ENCODE measurements at regions not wholly inside any gene's neighbourhood (a gene's known extent, or its start where the extent isn't known, plus 50 kb on each side); places are given as distances from the start of the nearest gene placed in this dataset.
"Not testable (repeated sequence)": the region's sequence is repeated elsewhere in the genome, so short reads cannot be mapped to it uniquely, and the experiment has no call there.

DNA sequence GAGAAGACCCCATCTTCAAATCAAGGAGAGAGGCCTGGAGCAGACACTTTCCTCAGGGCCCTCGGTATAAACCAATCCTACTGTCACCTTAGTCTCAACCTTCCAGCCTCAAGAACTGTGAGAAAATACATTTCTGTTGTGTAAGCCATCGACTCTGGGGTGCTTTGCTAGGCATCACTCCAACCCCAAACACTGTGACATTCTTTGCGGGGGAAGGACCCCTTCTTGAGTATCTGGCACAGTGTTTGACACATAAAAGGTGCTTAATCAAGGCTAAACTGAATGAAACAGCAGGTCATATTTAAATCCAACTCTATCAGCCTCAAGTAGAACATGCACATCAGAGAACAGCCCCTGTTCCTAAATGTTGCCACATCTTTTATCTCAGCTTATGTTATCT lies 558.1 kb downstream of the INSC start:
- TF ChIP-seq, protein P1, sequence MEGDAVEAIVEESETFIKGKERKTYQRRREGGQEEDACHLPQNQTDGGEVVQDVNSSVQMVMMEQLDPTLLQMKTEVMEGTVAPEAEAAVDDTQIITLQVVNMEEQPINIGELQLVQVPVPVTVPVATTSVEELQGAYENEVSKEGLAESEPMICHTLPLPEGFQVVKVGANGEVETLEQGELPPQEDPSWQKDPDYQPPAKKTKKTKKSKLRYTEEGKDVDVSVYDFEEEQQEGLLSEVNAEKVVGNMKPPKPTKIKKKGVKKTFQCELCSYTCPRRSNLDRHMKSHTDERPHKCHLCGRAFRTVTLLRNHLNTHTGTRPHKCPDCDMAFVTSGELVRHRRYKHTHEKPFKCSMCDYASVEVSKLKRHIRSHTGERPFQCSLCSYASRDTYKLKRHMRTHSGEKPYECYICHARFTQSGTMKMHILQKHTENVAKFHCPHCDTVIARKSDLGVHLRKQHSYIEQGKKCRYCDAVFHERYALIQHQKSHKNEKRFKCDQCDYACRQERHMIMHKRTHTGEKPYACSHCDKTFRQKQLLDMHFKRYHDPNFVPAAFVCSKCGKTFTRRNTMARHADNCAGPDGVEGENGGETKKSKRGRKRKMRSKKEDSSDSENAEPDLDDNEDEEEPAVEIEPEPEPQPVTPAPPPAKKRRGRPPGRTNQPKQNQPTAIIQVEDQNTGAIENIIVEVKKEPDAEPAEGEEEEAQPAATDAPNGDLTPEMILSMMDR (IDR thresholded peaks at IDR 0.05; ENCODE audit: control extremely low read depth, extremely low read depth, low read depth, missing control alignments): no peak
- CTCF ChIA-PET: no interaction called here
- POLR2A ChIA-PET: no interaction called here
- DNase-seq (ENCODE audit: extremely low spot score): no peak

DNA sequence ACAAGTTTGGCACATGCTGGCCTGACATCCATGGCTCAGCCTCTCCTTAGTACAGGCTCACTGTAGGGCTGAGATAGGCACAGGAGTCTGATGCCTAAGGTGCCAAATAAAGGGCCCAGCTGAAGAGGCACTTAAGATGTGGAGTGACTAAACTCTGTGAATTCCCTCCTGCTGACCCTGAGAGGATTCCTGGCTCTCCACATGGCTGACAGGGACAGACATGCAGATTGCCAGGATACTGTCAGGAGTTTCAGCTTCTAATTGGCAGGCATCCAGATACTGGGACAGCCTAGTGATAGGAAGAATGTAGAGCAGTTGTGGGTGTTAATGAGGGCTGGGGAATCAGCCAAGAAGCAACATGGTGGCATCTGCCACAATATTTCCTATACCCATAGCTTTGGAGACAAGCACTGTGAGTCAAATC lies 558.7 kb downstream of the INSC start:
- no peak for DNase-seq (ENCODE audit: extremely low spot score)
- POLR2A ChIA-PET: no interaction called here
- CTCF ChIA-PET: no interaction called here
- TF ChIP-seq, protein P1 (IDR thresholded peaks at IDR 0.05; ENCODE audit: control extremely low read depth, extremely low read depth, low read depth, missing control alignments): no peak

DNA sequence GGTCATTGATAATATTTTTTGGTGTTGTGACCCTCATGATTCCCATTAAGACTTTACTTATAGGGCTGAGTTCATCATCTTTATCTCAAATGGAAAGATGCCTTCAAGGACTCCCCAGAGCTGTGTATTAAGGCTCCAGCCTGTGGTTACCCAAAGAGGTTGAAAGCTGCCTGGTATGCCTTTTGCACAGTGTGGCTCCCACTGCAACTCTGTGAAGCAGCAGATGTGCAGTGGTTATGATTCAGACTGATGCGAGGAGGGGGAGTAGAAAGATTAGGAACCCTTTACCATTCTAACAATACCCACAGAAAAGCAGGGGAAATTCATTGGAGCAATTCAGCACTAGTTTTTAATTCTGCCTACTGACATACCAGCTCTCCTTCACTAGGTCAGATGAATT lies 560.0 kb downstream of the INSC start:
- POLR2A ChIA-PET: no interaction called here
- CTCF ChIA-PET: interaction anchor here (1.3 kb wide), 1 partner anchor 21 kb away, joined by 3 read pairs; no protein-coding TSS in a partner anchor
- TF ChIP-seq, protein P1 (IDR thresholded peaks at IDR 0.05; ENCODE audit: control extremely low read depth, extremely low read depth, low read depth, missing control alignments): no peak

DNA sequence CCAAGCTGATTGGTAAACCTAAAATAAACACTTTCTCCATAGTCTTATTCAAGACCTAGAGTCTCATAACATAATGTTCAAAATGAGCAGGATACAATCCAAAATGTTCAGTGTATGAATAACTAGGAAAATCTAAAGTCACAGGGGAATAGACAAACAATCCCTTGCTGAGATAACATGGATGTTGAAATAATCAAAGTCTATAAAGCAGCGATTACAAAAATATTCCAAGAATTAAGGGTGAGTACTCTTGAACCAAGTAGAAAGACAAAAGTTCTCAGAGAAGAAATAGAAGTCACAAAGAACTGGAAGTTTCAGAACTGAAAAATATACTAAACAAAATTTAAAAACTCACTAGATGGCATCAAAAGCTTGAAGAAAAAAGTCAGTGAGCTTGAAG lies 561.0 kb downstream of the INSC start:
- ChIA-PET CTCF (interaction anchor here (1.3 kb wide), 1 partner anchor 20 kb away, joined by 3 read pairs; no protein-coding TSS in a partner anchor), POLR2A (no interaction called here)
- DNase-seq (ENCODE audit: extremely low spot score): no peak
- TF ChIP-seq, protein P1 (IDR thresholded peaks at IDR 0.05; ENCODE audit: control extremely low read depth, extremely low read depth, low read depth, missing control alignments): no peak

More for the DNA sequence above, 560.0 kb downstream of the INSC start:
- no peak for DNase-seq (ENCODE audit: extremely low spot score)

DNA sequence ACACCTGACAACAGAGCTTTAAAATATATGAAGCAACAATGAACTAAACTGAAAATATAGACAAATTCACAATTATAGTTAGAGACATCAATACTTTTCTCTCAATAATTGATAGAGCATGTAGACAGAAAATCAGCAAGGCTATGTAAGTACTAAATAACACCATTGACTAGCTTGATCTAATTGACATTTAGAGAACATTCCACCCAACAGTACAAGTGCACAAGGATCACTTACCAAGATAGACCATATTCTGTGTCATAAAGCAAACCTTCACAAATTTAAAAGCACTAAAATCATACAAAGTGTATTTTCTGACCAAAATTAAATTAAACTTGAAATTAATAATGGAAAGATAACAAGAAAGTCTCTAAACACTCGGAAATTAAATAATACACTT lies 562.5 kb downstream of the INSC start:
- TF ChIP-seq, protein P1 (IDR thresholded peaks at IDR 0.05; ENCODE audit: control extremely low read depth, extremely low read depth, low read depth, missing control alignments): no peak
- DNase-seq (ENCODE audit: extremely low spot score): no peak
- CTCF ChIA-PET: no interaction called here
- POLR2A ChIA-PET: no interaction called here

DNA sequence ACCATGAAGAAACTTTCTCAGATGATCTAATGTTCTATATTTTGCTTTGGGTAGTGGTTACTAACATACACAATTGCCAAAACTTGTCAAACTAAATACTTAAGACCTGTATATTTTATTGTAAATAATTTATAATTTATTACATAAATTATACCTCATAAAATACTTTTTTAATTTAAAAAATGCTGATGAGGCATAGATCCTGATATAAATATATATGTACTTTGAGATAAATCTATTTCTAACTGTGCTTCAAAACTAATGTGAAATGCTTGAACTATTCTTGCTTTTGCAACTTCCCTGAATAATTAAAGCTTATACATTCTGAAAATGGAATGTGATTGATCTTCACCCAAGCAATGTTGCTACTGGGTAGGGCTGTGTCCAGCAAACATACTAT lies 568.8 kb downstream of the INSC start:
- TF ChIP-seq, protein P1 (IDR thresholded peaks at IDR 0.05; ENCODE audit: control extremely low read depth, extremely low read depth, low read depth, missing control alignments): no peak
- CTCF ChIA-PET: no interaction called here
- no peak for DNase-seq (ENCODE audit: extremely low spot score)
- POLR2A ChIA-PET: no interaction called here

DNA sequence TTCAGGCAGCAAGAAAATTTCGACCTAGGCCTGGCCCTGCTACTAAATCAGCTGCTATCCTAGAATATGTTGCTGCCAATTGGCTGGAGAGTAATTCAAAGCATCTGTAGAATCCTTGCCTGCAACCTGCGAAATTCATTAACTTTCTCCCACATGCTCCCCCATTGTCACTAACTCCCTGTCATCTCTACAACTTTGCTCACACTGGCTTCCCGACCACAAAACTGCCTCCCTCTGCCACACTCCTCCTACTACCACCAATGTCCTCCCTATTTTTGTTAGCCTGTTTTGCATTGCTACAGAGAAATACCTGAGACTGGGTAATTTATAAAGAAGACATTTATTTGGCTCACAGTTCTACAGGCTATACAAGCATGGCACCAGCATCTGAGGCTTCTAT lies 570.6 kb downstream of the INSC start:
- TF ChIP-seq, protein P1 (IDR thresholded peaks at IDR 0.05; ENCODE audit: control extremely low read depth, extremely low read depth, low read depth, missing control alignments): no peak
- ChIA-PET POLR2A (no interaction called here), CTCF (interaction anchor here (1.0 to 1.1 kb wide), 2 partner anchors 10 to 35 kb away, joined by 3 read pairs; no protein-coding TSS in a partner anchor)
- no peak for DNase-seq (ENCODE audit: extremely low spot score)

DNA sequence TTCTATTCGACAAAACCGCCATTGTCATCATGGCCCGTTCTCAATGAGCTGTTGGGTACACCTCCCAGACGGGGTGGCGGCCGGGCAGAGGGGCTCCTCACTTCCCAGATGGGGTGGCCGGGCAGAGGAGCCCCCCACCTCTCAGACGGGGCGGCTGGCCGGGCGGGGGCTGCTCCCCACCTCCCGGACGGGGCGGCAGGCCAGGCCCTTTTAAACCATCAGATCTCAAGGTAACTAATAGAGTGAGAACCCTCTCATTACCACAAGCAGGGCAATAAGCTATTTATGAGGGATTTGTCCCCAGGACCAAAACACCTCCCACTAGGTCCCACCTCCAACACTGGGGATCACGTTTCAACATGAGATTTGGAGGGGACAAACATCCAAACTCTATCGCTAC lies 571.5 kb downstream of the INSC start:
- CTCF ChIA-PET: interaction anchor here (1.7 kb wide), 1 partner anchor 33 kb away, joined by 3 read pairs; no protein-coding TSS in a partner anchor
- POLR2A ChIA-PET; DNase-seq (ENCODE audit: extremely low spot score): not testable (repeated sequence)
